NOMO-1 treated with DMSO at 0.1 percent for 48 hours (cell line): ENCODE measurements at regions not wholly inside any gene's neighbourhood (a gene's known extent, or its start where the extent isn't known, plus 50 kb on each side); places are given as distances from the start of the nearest gene placed in this dataset.

Source experiments
- DNase-seq: peaks from one replicate; lab custom pipeline; 2025; ENCODE audit not compliant: unreplicated experiment; lab: John Stamatoyannopoulos, UW

DNA sequence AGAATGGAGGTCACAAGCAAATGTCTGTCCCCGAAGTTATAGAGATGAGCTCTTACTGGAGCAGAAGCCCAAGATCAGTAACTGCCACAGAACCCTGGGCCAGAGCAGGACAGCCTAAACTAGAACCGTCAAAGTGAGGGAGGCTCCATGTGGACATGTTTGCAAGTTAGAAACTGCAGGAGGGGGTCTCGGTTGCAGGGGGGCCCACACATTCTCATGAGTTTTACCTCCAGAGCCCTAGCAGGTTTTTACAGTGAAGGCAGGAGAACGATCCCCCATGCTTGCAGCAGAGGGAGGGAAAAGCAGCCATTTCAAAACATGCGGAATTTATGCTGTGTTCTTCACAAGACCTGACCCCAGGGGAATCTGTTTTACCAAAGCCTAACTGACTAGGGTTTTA, 133.5 kb upstream of the B3GAT1 start:
- DNase-seq, result no peak

DNA sequence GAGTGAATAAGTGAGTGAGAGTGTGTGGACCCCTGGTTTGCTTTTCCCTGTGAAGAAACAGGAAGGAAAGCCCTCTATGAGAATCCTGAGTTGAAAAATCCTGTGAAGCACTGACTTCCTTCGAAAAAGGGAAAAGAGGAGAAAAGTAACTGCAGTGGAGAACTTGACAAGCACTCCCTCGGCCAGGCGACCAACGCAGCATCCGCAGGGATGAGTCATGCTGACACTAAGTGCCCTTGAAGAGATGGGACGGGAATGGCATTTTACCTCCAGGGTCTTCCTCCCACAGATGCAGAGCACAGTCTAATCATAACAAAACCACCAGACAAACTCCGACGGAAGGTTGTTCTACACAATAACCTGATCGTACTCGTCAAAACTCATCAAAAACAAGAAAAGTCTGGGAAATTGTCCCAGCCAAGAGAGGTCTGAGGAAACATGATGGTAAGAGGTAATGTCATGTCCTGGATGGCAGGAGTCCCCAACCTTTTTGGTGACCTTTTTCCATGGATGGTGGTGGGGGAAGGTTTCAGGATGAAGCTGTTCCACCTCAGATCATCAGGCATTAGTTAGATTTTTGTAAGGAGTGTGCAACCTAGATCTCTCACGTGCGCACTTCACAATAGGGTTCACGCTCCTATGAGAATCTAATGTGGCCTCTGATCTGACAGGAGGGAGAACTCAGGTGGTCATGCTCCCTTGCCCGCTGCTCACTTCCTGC, 132.2 kb upstream of the B3GAT1 start:
- DNase-seq, result no peak

DNA sequence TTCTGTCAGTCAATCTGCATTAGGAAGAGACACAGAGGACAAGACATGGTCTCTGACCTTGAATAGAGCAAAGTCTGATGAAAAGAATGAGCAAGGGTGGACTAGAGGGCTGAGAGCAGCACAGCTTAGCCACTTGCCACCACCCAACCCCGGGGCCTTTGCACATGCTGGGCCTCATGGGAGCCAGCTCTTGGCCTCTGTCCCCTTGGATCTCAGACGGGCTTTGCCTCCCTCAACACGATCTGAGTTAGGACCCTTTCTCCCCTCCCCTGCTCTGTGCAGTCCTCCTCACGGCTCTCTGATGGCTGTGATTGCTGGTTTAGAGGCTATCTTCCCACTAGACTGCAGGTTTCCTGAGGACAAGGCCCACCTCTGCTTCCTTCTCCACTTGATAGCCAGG, 131.6 kb upstream of the B3GAT1 start:
- DNase-seq, result no peak

DNA sequence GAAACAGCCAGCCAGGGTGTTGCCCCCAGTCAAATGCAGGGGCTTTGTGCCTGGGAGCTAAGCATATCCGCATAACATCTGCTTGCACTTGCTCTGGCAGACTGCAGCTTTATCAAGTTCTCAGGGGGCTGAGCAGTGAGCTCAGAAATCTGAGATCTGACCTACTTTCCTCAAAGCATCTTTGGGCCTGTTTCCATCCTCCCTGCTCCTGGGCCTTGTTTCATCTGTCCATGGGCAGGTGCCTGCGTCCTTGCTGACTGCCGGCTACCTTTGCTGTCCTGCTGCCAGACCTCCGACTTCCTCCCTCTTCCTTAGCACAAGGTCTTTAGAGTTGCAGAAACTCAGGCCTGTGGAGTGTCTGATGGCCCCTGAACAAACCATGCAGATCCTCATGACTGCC, 131.2 kb upstream of the B3GAT1 start:
- DNase-seq, result no peak

DNA sequence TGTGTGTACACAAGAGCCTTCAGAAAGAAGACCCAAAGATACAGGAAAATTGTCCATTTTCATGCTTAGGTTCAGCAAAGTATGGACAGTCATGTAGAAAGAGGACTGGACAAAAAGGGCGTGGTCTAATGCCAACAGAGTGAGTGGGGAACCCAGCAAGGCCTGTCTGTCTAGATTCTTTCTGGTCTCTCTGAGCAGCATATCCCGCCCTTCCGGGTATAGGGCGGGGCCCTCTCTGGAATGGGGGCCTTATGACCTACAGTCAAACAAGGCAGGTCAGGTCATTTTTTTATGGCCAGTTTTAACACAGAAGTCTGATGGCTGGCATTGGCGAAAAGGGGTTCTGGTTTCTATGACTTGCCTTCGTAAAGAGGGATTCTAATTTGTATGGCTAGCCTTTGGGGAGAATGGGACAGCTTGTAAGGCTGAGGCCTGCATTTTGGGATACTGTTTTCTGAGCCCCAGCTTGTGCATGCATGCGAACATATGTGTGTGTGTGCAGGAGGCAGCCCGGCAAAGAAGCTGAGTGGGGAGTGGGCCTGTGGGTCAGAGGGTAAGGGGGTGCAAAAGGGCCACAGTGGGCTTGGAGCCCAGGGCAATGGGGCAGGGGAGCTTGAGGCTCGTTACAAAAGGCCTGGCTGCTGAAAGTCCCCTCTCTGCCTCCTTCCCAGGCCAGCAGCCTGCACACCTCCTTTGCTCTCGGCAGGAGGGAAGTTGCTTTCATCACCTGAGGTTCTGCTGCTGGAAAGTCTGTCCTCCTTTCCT, 130.5 kb upstream of the B3GAT1 start:
- no peak for DNase-seq

DNA sequence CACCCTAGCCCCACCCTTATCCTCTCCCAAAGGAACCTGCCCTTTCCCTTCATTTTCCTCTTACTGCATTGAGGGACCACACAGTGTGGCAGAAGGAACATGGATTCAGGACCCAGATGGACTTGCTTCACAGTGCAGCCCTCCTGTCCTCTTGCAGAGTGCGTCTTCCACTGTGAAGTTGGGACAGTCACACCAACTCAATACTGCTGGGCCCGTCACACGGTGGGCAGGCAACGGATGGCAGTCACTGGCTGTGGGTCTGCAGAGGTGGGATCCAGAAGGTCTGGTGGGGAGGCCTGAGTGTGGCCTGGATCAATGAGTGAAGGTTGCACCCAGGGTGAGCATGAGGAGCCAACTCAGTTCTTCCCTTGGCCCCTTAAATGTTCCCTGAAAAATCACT, 129.9 kb upstream of the B3GAT1 start:
- no peak for DNase-seq

DNA sequence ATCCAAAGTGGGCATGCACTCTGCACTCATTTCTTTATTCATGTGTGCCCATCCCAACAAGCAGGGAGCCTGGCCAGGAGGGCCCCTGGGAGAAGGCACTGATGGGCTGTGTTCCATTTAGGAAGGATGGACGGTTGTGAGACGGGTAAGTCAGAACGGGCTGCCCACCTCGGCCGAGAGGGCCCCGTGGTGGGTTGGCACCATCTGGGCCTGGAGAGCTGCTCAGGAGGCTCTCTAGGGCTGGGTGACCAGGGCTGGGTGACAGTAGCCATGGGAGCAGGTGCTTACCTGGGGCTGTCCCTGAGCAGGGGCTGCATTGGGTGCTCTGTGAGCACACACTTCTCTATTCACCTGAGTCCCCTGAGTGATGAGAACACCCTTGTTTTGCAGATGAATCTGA, 129.3 kb upstream of the B3GAT1 start:
- DNase-seq, result no peak

DNA sequence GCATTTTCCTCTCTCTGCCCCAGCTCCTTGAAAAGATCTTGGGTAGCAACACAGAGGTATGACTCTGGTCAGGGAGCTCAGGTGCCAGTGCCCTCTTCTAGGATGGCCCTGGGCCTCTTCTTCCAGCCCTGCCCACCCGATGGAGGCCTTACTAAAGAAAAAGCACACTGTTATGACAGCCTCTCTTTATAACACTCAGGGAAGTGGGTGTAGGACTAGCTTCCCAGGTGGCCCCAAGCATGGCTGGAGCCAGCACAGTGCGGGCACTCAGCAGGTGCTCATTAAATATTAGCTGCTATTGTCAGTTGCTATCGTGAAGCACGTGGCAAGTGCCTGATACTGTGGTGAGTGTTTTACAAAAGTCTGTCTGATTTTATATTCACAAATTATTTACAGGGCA, 127.2 kb upstream of the B3GAT1 start:
- no peak for DNase-seq

DNA sequence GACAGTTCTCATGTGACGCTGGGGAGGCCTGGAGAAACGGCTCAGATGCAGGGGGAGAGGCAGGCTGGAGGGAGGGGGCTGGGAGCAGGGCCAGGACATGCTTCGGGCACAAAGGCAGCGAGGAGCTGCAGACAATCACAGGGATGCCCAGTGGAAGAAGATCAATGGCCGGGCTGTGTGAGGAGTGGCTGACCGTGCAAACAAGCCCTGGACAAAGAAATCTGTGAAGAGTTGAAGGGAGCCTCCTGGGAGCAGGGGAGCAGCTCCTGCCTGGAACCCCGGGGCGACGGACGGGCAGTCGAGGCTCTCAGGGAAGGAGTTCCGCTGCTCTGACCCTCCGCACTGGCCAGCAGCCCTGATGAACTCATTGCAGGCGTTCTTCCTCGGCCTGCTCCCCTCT, 126.7 kb upstream of the B3GAT1 start:
- DNase-seq, result no peak

DNA sequence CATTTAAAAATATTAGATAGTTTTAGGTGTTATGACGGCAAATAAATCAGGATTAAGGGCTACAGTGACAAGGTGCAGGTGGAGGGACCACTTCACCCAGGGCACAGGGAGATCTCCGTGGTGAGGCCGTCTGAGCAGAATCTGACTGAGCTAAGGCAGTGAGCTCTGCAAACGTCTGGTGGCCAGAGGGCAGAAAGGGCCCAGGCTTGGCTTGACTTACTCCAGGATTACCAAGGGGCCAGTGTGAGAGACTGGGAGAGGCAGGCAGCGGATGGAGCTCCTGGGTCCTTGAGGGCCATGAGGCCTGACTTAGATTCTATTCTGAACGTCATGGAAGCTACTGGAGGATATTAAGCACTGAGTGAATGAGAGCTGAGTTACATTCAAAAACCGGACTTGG, 125.9 kb upstream of the B3GAT1 start:
- DNase-seq, result no peak

DNA sequence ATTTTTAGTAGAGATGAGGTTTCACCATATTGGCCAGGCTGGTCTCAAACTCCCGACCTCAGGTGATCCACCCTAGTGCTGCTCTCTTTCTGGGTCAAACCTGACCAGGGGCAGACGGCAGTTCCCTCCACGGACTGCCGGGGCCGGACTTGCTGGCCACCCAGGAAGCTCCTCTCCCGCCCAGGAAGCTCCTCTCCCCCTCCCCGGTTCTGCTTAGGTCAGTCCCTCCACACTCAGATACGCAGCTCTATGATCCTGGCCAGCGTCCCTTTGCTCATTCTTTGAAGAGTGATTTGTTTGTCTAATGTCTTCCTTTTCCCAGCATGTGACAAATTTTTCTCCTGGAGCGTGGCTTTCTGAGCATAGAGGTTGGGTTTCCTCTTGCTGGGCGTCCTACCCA, 125.3 kb upstream of the B3GAT1 start:
- no peak for DNase-seq

DNA sequence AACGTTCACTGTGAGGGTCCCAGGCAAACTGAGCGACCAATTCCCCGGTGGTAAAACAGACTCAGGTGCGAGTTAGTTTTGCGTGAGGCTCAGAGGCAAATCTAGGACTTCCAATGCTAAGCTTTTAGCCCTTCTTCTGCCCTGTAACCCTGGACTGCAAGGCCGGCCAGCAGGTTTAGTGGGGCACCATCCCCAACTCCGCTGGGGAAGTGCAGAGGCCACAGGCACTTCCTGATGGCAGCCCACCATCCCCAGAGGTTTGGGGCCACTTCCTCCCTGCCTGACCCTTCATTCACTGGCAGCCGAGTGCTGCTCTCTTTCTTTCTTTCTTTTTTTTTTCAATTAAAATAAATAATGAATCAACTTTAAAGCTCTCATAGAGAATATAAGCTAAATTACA, 124.6 kb upstream of the B3GAT1 start:
- DNase-seq, result no peak

DNA sequence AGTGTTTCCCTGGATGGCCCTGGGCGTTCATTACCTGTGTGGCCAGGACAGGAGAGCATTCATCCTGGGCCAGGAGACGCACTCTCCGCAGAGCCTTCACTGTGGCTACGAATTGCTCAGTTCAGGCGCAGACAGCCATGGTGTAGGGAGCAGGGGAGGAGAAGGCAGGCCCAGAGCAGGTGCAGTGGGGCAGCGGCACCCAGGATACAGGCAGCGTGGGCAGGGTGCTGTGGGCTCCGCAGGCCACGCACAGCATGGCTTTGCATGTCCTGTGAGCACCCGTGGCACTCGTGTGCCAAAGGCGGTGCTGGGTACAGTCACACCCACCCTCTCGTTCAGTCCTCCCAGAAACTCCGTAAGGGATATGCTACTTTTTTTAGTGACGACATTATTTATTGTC, 124.2 kb upstream of the B3GAT1 start:
- no peak for DNase-seq

DNA sequence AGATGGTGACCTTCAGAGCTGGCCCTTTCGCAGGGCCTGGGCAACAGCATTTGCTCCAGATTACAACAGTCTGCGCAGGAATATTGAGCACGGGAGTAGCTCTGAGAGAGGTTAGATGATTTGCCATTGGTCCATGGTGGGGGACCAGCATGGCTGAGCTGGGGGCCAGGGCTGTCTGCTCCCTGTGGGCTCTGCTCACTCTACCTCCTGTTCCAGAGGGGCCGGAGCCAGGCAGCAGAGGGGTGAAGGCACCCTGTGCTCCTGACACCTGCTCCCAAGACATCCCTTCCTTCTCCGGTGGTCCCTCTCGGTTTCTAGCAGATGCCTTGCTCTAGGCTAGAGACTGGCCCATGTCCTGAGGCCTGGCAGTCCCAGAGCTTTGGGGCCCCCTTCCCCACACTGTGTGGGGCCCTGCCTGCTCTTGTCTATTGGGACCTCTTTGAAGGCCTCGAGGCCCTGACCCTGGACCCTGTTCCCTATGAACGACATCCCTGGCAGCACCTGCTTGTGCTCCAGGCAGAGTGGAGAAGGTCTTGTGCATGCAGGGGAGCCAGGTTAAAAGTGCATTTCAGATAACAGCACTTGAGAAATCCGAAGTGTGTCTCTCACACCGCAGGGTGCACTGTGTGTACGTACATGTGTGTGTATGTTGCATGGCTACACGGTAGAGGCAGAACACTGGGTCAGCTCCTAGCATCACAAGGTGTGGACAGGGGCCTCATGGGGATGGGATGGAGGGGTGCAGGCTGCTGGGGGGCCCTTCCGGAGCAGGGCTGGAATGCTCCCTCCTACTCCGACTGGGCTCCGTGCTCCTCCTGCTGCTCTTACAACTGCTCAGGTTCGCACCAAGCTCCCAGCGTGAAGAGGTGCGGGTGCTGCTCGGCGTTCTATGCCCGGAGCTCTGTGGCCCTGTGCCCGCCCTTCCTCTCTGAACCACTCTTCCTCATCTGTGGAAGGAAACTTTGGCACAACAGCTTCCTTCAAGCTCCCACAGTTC, 123.3 kb upstream of the B3GAT1 start:
- no peak for DNase-seq

DNA sequence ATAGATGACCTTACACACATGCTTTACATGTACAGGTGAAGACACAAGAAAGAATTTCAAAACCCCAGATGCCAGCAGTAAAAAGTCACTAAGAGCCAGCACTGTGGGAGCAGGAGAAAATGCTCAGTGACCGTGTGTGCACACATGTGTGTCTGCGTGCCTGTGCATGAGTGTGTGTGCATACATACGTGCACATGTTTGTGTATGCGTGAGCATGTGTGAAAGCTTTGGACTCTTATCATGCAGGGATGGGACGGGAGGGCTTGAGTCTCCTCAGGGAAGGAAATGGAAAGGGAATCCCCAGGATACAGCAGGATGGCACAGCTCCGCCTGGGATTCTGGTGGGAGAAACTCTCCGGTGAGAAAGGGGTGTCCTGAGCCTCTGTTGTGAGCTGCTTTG, 121.5 kb upstream of the B3GAT1 start:
- DNase-seq, result no peak

DNA sequence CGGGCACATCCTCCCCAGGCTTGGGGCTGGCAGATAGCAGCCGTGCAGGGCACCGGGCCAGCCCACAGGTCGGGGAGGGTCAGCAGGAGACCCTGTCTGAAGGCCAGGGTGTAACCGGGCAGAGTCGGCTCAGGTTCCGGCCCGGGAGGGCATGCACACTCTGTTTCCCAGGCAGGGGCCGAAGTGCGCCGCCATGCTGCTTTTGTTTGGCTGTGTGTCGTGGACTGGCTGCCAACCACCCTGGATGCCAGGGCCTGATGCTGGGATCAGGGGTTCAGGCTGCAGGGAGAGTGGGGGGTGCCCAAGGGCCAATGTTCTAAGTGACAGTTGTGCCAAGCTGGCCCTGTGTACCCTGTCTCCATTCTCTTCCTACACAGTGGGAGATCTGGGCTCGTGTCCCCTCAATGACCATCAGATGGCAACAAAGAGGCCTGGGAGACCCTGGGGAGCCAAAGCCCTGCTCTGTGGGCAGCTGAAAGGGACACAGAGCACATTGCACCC, 120.9 kb upstream of the B3GAT1 start:
- no peak for DNase-seq

DNA sequence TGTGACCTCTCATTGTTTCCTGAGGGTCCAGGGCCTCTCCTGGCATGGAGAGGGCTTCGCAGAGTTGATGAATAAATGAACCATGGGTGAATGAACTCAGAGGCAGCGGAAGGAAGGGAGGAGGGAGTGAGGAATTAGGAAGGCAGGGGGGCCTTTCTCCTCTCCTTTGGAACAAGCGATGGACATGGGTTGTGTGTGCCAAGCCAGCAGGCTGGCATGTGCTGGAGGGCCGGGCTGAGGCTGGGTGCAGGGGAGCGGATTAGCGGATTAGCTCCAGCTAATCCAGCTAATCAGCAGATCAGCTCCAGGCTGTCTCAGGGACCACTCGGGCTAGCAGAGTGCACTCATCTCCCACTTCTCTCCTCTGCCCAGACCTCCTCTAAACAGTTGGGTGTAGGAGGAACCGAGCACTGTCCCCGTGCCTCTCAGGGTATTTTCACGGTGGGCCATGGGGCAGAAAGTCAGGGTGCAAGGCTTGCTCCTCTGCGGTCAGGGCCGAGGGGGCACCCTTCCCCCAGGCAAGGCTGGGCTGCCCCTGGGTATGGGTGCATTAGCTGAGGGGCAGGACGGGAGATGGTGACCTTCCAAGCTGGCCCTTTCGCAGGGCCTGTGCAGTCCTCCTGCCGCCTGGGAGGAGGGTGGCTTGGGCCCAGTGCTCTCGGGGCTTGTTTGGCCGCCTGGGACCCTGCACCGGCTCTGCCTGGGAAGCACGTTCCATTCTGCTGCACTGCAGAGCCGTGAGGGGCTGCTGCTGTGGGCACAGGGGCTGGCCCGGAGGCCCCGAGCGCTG, 120.3 kb upstream of the B3GAT1 start:
- no peak for DNase-seq

DNA sequence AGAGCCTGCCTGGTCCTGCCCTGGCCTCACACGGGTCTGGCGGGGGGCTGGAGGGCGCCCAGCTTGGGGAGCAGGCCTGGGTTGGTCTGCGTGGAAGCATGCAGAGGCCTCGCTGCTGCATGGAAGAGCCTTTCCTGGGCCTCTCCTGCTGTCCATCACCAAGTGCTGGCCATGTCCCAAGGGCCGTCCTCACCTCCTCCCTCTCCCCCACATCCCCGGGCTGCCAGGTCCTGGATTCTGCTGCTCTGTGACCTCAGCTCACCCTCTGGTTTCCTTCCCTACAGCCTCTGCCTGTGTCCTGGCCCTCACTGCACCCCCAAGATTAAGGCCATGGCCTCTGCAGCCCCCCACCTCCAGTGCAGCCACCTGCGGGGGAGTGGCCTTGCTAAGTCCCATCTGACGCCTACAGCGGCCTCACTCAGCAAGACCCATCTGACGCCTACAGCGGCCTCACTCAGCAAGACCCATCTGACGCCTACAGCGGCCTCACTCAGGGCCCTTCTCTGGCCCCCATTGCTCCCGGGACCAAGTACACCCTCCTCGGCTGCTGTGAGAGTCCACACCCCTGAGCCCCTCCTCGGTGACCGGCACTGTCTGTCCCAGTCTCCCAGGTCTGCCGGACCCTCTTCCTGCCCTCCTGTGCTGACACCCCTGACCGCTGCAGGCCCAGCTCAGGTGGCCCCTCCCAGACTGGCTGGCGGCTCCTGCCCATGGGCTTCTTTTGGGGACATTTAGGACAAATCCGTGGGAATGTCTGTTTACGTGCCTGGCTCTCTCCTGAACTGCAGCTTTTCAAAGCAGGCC, 119.5 kb upstream of the B3GAT1 start:
- DNase-seq, result no peak

DNA sequence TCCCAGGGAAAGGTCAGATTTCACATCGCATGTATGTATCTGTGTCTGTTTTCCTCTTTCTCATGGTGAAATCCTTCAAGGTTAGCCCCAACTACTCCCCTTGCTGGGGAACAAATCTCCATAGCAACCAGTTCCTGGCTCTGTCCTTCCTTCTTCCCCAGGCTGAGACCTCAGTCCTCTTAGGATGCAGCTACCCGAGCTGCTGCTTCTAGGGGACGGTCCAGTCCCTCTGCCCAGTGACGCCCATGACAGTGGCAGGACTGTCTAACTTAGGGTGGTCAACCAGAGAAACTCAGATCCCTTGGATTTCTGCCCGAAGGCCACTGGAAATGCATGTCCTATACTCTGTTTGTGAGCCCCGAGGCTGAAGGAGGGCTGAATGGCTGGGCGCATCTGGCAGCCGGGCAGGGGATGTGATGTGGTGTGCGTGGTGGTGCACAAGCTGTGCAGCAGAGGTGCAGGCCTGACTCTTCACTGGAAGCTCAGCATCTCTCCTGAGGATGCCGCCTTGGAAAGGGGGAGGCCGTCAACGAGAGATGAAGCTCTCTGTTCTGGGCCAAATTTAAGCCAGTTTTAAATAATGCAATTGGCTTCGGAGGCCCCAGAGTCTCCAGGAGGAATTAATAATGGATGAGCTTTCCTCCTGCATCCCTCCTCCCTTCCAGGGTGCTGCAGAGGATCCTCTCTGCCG, 118.7 kb upstream of the B3GAT1 start:
- DNase-seq, result no peak
